ENCODE measurements at regions not wholly inside any gene's neighbourhood (a gene's known extent, or its start where the extent isn't known, plus 50 kb on each side); places are given as distances from the start of the nearest gene placed in this dataset.

DNA sequence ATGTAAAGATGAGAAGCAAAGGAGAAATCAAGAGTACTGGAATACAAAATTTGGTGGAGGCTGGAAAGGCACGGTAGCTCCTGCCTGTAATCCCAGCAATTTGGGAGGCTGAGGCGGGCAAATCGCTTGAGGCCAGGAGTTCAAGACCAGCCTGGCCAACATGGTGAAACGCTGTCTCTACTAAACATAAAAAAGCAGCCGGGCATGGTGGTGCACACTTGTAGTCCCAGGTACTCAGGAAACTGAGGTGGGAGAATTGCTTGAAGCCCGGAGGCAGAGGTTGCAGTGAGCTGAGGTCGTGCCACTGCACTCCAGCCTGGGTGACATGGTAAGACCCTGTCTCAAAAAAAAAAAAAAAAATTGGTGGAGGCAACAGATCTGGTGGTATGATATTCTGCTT is 1086.0 kb downstream of the NLGN4X start:
- Histone ChIP-seq H3K4me1 (ENCODE audit: insufficient read depth, low read length) (no peaks in the 10 kb centered on the region), H3K36me3 (ENCODE audit: low read depth, low read length) (no peaks in the 10 kb centered on the region), H3K4me3 (ENCODE audit: low read length) (no peak overlapping the region), H3K4me2 (ENCODE audit: low read length) (no peak overlapping the region), H3K79me2 (ENCODE audit: low read length) (no peaks in the 10 kb centered on the region), H3K9me3 (ENCODE audit: low read length) (no peaks in the 10 kb centered on the region), H4K20me1 (ENCODE audit: low read length) (no peaks in the 10 kb centered on the region), H3F3A (ENCODE audit: low read length, unreplicated experiment) (no peaks in the 10 kb centered on the region), H3K9me2 (replicated peaks; ENCODE audit: low read length) (no peaks in the 10 kb centered on the region), H3K27me3 (ENCODE audit: low read length) (peaks cover 11% of the 10 kb centered on the region; the same call in 1 of the 2 replicates), H3K9ac (ENCODE audit: low read length) (no peak overlapping the region), H3K27ac (ENCODE audit: low read length) (no peak overlapping the region), H2AFZ (ENCODE audit: low read length) (no peak overlapping the region)
- intact Hi-C loops (cut with micrococcal nuclease): no loop called here
- ATAC-seq (no peak), DNase-seq (no peak)
- ChIA-PET POLR2A (ENCODE audit: unreplicated experiment) (no interaction called here), CTCF (no interaction called here)
- TF ChIP-seq EZH2 (IDR thresholded peaks at IDR 0.05; ENCODE audit: low read length, unreplicated experiment): no peak
- TF ChIP-seq EZH2phosphoT487 (IDR thresholded peaks at IDR 0.05; ENCODE audit: borderline replicate concordance, low read length): no peak
- no peak for TF ChIP-seq CTCF (conservative IDR thresholded peaks at IDR 0.05; ENCODE audit: low read depth, low read length)
- BruUV-seq (replicated peaks): no TSS peak

GRCh38 chrX:5122181-5122678 is 1106.4 kb downstream of the NLGN4X start:
- TF ChIP-seq EZH2phosphoT487 (IDR thresholded peaks at IDR 0.05; ENCODE audit: borderline replicate concordance, low read length) (no peak), CTCF (conservative IDR thresholded peaks at IDR 0.05; ENCODE audit: low read depth, low read length) (no peak), EZH2 (IDR thresholded peaks at IDR 0.05; ENCODE audit: low read length, unreplicated experiment) (no peak)
- no peaks in the 10 kb centered on the region for H3K79me2 ChIP-seq (ENCODE audit: low read length)
- DNase-seq (no peak), ATAC-seq (no peak)
- no peak overlapping the region for H3K9ac ChIP-seq (ENCODE audit: low read length)
- H3K4me2 ChIP-seq (ENCODE audit: low read length): no peak overlapping the region
- H3K4me1 ChIP-seq (ENCODE audit: insufficient read depth, low read length): no peaks in the 10 kb centered on the region
- ChIA-PET CTCF (no interaction called here), POLR2A (ENCODE audit: unreplicated experiment) (no interaction called here)
- H3K9me2 ChIP-seq (replicated peaks; ENCODE audit: low read length): no peaks in the 10 kb centered on the region
- no peak overlapping the region for H3K4me3 ChIP-seq (ENCODE audit: low read length)
- no peak overlapping the region for H3K27ac ChIP-seq (ENCODE audit: low read length)
- no TSS peak for BruUV-seq (replicated peaks)
- H4K20me1 ChIP-seq (ENCODE audit: low read length): no peaks in the 10 kb centered on the region
- H3K36me3 ChIP-seq (ENCODE audit: low read depth, low read length): no peaks in the 10 kb centered on the region
- H2AFZ ChIP-seq (ENCODE audit: low read length): no peak overlapping the region
- no peaks in the 10 kb centered on the region for H3K27me3 ChIP-seq (ENCODE audit: low read length)
- H3K9me3 ChIP-seq (ENCODE audit: low read length): no peaks in the 10 kb centered on the region
- no peaks in the 10 kb centered on the region for H3F3A ChIP-seq (ENCODE audit: low read length, unreplicated experiment)
- intact Hi-C loops (cut with micrococcal nuclease): no loop called here

- H3K9ac ChIP-seq (ENCODE audit: low read length): no peak overlapping the region
- H3K4me2 ChIP-seq (ENCODE audit: low read length): no peak overlapping the region
- H3K27ac ChIP-seq (ENCODE audit: low read length): no peak overlapping the region
- intact Hi-C loops (cut with micrococcal nuclease): no loop called here
- no peaks in the 10 kb centered on the region for H3K9me3 ChIP-seq (ENCODE audit: low read length)
- BruUV-seq (replicated peaks): no TSS peak
- no peaks in the 10 kb centered on the region for H3K4me1 ChIP-seq (ENCODE audit: insufficient read depth, low read length)
- H3K9me2 ChIP-seq (replicated peaks; ENCODE audit: low read length): no peaks in the 10 kb centered on the region
- ATAC-seq (no peak), DNase-seq (peak; percentile 5)
- ChIA-PET CTCF (no interaction called here), POLR2A (ENCODE audit: unreplicated experiment) (no interaction called here)
- no peaks in the 10 kb centered on the region for H3K36me3 ChIP-seq (ENCODE audit: low read depth, low read length)
- no peak for TF ChIP-seq EZH2phosphoT487 (IDR thresholded peaks at IDR 0.05; ENCODE audit: borderline replicate concordance, low read length)
- no peak for TF ChIP-seq EZH2 (IDR thresholded peaks at IDR 0.05; ENCODE audit: low read length, unreplicated experiment)
- H3F3A ChIP-seq (ENCODE audit: low read length, unreplicated experiment): no peaks in the 10 kb centered on the region
- H3K27me3 ChIP-seq (ENCODE audit: low read length): no peaks in the 10 kb centered on the region
- H3K79me2 ChIP-seq (ENCODE audit: low read length): no peaks in the 10 kb centered on the region
- no peak overlapping the region for H2AFZ ChIP-seq (ENCODE audit: low read length)
- no peaks in the 10 kb centered on the region for H4K20me1 ChIP-seq (ENCODE audit: low read length)
- H3K4me3 ChIP-seq (ENCODE audit: low read length): no peak overlapping the region
Observed at GRCh38 chrX:5117816-5118215, 1110.9 kb downstream of the NLGN4X start.
